H7 (cell line): ENCODE measurements at regions not wholly inside any gene's neighbourhood (a gene's known extent, or its start where the extent isn't known, plus 50 kb on each side); places are given as distances from the start of the nearest gene placed in this dataset.
A peak's percentile ranks its signal among the peaks of the same experiment; 100 is the strongest.
"Not testable (repeated sequence)": the region's sequence is repeated elsewhere in the genome, so short reads cannot be mapped to it uniquely, and the experiment has no call there.

Experiments used
- DNase-seq: peaks from one replicate; pipeline ENCODE4 v3.0.0; 2012
- H3K27me3 ChIP-seq: 2 replicates; pipeline ENCODE4 v1.6.0; 2011; ENCODE audit warnings: mild to moderate bottlenecking, low read length; ENCODE audit not compliant: control insufficient read depth, insufficient read depth
- H3K36me3 ChIP-seq: replicated peaks from 2 replicates; pipeline ENCODE4 v1.5.1; 2011; ENCODE audit warnings: low read length; ENCODE audit not compliant: control insufficient read depth, insufficient read depth
- H3K4me3 ChIP-seq: 2 replicates; pipeline ENCODE4 v1.5.1; 2011; ENCODE audit warnings: low read depth, mild to moderate bottlenecking, control low read depth, low read length, moderate library complexity; ENCODE audit not compliant: insufficient read depth

DNA sequence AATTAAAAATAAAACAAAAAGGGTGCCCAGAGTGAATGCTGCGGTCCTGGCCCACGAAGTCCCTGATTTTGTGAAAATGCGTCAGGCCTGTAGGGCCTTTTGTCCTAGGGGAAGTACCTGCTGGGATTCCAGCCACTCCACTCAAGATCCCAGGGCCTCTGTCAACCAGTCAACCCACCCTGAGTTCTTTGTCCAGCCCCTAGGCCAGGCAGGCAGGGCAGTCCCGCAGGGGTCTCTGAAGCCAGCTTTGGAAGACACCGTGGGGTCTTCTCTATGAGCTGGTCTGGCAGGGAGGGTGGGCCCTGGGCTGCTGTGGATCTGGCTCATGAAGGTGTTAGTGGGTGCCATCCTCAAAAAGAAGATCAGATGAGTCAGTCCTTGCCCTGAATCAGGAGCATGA is 452.5 kb upstream of the MKI67 start:
- H3K4me3 ChIP-seq = no peak overlapping the region
- no peak for DNase-seq
- peaks cover 3% of the 10 kb centered on the region; the same call in 1 of the 2 replicates for H3K27me3 ChIP-seq
- H3K36me3 ChIP-seq = no peaks in the 10 kb centered on the region

DNA sequence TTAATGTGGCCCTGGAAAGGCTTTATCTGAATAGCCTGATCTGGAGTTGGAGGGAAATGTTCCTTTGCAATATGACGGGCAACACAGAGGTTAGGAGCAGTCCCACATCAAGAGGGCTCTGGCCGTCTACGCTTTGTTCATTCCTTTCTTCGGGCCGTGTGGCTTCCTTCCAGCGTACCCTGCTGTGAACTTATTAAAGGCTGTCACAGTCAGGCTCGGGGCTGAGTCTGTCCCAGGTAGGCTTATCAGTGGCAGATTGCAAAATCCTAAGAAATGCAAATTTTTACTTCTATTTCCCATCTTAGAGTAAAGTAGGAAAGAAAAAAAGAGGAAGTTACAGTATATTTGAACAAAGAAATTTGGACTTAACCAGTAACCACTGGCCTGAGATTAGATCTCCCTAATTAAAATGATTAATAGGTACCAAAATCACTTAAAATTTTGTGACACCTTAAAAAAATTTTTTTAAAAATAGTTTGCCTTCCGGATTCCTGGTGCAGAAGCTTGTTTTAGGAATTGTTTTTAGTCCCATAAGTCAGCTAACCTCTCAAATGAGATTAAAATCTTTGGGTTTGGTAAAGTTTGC is 453.1 kb upstream of the MKI67 start:
- Histone ChIP-seq H3K4me3 (no peak overlapping the region), H3K27me3 (peaks cover 3% of the 10 kb centered on the region; the same call in 1 of the 2 replicates), H3K36me3 (no peaks in the 10 kb centered on the region)
- peak; percentile 38 for DNase-seq

DNA sequence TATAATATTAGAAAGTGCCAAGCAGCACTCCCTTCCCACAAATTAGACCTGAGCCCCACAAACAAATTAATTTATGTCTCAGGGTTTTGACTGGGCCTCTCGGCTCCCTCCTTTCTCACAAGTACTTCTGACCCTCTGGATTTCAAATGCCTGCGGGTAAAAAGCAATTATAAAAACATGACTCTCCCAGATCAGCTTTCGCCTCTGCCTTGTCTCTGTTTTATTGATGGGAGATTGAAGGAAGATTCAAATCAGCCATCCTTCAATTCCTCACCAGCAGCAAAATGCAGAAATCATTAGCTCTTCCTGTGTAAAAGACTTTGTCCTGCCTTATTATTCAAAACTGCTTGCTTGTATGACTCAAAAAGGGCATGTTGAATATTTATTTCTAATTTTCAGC is 453.7 kb upstream of the MKI67 start:
- H3K4me3 ChIP-seq = no peak overlapping the region
- H3K36me3 ChIP-seq = no peaks in the 10 kb centered on the region
- peaks cover 3% of the 10 kb centered on the region; the same call in 1 of the 2 replicates for H3K27me3 ChIP-seq
- peak; percentile 26 for DNase-seq

DNA sequence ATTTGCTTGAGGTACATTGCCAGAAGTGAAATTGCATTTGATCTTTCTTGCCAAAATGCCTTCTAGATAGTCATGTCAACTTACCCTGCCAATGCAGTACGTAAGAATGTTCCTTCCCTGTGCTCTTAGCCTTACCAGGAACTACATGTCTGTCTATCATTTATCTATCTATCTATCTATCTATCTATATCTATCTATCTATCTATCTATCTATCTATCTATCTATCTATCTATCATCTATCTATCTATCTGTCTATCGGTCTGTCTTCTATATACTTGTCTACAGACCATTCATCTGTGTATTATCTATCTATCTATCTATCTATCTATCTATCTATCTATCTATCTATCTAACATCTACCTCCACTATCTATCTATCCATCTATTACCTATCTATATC is 456.9 kb upstream of the MKI67 start:
- H3K36me3 ChIP-seq, H3K4me3 ChIP-seq, H3K27me3 ChIP-seq, DNase-seq: not testable (repeated sequence)

DNA sequence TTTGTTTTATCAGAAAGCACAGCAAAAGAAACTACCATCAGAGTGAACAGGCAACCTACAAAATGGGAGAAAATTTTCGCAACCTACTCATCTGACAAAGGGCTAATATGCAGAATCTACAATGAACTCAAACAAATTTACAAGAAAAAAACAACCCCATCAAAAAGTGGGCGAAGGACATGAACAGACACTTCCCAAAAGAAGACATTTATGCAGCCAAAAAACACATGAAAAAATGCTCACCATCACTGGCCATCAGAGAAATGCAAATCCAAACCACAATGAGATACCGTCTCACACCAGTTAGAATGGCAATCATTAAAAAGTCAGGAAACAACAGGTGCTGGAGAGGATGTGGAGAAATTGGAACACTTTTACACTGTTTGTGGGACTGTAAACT is 460.4 kb upstream of the MKI67 start:
- H3K36me3 ChIP-seq, H3K27me3 ChIP-seq, H3K4me3 ChIP-seq, DNase-seq: not testable (repeated sequence)

DNA sequence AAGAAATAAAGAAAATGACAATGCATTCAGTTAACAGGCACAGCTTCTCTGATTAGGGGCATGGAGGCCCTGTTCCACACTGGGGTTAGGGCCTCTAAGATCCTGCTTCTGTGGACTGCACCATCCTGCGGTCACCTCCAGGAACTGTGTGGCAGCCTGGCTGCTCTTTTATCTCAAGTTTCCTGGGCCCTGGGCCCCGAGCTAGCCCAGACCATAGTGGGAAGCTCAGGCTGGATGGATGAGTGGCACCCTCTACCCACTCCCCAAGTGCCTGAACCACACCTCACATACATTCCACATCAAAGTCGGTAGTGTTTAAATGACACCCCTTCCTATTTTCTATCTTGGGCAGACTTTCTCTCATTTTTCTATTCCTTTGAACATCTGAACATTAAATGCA is 461.5 kb upstream of the MKI67 start:
- H3K4me3 ChIP-seq = no peak overlapping the region
- H3K36me3 ChIP-seq = no peaks in the 10 kb centered on the region
- no peak for DNase-seq
- no peaks in the 10 kb centered on the region for H3K27me3 ChIP-seq

DNA sequence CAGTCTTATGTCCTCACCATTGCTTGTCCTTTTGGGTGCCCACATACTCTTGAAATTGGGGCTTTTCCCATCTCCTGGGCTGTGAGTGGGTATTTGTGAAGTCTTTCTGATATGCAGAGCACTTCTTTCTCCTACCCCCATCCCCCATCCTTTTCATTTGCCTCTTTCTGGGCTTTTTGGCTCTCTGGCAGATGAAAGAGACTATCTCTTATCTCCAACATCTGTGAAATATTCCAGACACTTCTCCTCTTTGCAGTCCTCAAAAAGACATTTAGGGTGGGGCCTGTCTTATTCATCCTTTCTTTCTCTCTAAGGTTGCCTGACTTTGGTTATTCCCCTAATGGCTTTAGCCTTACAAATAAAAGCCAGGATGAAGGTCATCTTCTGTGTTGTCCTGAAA is 462.2 kb upstream of the MKI67 start:
- Histone ChIP-seq H3K4me3 (no peak overlapping the region), H3K36me3 (no peaks in the 10 kb centered on the region), H3K27me3 (no peaks in the 10 kb centered on the region)
- DNase-seq = no peak

DNA sequence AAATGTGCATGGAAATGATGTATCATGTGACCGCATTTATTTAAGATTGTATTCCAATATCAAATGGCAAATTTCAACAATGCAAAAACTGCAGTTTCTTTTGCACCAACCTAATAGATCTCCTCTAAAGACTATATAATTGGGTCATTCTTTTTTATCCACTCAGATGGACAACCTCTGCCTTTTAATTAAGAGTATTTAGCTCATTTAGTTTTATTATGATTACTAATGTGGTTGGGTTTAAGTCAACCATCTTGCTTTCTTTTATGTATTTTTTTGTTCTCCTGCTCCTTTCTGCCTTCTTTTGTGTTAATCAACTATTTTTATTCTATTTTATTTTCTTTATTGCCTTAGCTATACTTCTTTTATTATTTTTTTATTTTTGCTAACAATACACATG is 468.5 kb upstream of the MKI67 start:
- Histone ChIP-seq H3K27me3 (no peaks in the 10 kb centered on the region), H3K36me3 (no peaks in the 10 kb centered on the region), H3K4me3 (no peak overlapping the region)
- no peak for DNase-seq

DNA sequence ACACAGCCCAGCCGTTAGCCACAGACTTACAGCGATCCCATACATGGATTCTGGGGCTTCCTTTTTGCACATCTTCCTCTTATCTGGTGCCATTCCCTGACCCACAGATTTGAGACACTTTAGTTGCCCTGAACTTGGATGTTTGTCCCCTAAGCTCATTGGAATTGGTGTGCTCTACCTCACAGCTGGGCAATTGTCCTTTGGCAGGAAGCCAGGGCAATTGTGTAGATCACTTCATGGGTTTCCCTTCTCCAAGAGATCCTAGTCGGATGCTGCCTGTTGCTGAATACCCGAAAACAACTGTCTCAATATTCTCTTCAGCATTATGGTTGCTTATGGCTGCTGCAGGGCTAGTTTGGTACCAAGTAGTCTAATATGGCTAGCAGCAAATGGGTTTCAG is 470.7 kb upstream of the MKI67 start:
- Histone ChIP-seq H3K36me3 (no peaks in the 10 kb centered on the region), H3K4me3 (no peak overlapping the region), H3K27me3 (no peaks in the 10 kb centered on the region)
- no peak for DNase-seq

DNA sequence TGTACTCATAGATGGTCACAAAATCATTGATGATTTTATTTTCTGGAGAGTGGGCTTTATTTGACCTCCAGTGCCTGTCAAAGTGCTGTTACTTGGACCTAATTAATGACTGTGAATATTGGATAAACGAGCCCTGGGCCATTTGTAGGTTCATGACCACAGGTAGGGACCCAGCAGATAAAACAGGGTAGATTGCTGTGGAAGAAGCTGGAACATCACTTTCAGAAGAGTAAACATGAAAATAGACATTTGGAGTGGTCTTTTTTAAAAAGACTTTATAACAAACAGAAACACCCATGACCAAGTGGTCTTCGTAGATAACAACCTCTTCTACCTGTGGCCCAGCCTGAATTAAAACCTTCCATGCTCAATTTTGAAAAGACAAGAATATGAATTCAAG is 472.8 kb upstream of the MKI67 start:
- Histone ChIP-seq H3K36me3 (no peaks in the 10 kb centered on the region), H3K27me3 (no peaks in the 10 kb centered on the region), H3K4me3 (no peak overlapping the region)
- DNase-seq = no peak

DNA sequence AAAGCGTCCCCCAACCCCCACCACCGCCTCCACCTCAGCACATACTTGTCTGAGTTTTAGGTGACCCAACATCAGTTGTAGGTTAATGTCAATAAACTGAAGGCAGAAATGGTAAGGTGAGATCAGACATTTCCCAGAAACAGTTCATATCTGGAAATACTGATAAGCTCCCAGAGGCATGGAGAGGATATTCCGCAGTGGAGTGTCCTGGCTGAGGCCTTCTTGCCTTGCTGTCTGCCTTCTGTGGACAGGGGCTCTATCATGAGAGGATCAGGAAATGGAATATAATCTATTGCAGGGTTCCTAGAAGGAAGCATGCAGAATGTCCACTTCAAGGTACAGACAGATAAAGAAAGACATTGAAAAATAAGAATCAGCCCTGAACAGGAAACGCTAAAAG is 473.3 kb upstream of the MKI67 start:
- no peak for DNase-seq

DNA sequence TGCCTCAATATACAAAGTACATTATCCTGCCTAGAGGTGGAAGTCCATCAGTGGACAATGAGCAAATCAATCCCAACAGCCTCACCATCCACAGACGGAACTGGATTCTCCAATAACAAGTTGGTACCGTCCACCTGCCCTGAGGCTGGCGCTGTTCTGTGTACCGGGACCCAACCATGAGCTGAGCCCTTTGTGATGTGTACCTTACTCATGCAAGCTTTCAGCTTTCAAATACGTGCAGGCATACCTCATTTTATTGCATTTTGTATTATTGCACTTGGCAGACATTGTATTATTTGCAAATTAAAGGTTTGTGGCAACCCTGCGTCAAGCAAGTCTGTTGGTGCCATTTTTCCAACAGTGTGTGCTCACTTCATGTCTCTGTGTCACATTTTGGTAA is 476.0 kb upstream of the MKI67 start:
- H3K27me3 ChIP-seq = no peaks in the 10 kb centered on the region
- DNase-seq = no peak
- no peak overlapping the region for H3K4me3 ChIP-seq
- H3K36me3 ChIP-seq = no peaks in the 10 kb centered on the region

More for the DNA sequence above, 473.3 kb upstream of the MKI67 start:
- Histone ChIP-seq H3K36me3 (no peaks in the 10 kb centered on the region), H3K4me3 (no peak overlapping the region), H3K27me3 (no peaks in the 10 kb centered on the region)

DNA sequence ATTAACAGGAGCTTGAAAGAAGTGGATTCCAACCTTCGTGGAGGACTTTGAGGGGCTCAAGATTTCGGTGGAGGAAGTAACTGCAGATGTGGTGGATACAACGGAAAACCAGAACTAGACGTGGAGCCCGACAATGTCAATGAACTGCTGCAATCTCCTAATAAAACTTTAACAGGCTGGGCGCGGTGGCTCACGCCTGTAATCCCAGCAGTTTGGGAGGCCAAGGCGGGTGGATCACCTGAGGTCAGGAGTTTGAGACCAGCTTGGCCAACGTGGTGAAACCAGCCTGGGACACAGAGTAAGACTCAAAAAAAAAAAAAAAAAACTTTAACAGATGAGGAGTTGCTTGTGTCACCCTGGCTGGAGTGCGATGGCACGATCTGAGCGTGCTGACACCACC is 477.8 kb upstream of the MKI67 start:
- no peaks in the 10 kb centered on the region for H3K27me3 ChIP-seq
- no peaks in the 10 kb centered on the region for H3K36me3 ChIP-seq
- no peak for DNase-seq
- H3K4me3 ChIP-seq = no peak overlapping the region

DNA sequence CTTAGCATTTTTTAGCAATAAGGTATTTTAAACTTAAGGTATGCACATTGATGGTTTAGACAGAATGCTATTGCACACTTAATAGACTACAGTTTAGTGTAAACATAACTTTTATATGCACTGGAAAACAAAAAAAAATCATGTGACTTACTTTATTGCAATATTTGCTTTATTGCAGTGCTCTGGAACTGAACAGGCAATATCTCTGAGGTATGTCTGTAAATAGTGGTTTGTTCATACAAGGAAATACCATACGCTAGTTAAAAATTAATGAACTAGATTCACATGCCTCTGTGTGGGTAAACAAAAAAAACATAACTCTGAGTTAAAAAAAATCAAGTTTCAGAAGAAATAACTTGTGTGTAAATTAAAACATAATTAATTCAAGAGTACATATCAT is 479.0 kb upstream of the MKI67 start:
- no peak overlapping the region for H3K4me3 ChIP-seq
- no peak for DNase-seq
- no peaks in the 10 kb centered on the region for H3K27me3 ChIP-seq

DNA sequence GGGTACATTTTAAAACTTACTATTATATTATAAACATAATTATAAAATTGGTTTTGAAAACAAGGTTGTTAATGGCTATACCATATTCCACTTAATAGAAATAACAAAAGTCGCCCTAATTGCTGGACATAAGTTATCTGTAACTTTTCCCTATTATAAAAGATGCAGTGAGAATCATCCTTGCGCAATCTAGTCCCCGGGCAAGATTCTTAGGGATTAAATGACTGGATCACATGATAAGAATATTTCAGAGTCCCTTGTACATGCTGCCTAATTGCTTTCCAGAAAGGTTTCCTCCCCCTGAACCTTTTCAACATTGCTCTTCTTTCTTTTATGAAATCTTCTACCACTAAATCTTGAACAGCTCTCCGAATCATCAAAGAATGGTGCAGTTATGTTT is 479.8 kb upstream of the MKI67 start:
- no peaks in the 10 kb centered on the region for H3K27me3 ChIP-seq
- DNase-seq = no peak
- H3K4me3 ChIP-seq = no peak overlapping the region
- H3K36me3 ChIP-seq = no peaks in the 10 kb centered on the region

More for the DNA sequence above, 479.0 kb upstream of the MKI67 start:
- H3K36me3 ChIP-seq = no peaks in the 10 kb centered on the region

DNA sequence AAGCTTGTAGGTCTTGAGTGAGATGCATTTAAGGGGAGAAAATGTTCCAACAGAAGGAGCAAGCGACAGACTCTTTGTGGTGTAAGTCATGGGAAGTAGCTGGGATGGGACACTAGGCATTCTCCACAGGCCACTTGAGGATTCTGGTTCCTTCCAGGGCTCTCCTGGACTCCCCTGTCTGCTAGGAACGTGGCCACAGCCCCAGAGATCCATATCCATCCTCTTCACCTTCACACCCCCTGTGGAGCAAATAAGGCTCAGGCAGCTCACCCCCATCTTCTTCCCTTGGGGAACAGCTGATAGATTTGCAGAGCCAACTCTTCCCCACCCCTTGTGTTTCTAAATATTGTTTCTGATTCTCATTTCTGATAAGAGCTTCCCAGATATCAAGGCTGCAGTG is 482.6 kb upstream of the MKI67 start:
- H3K36me3 ChIP-seq = no peaks in the 10 kb centered on the region
- no peaks in the 10 kb centered on the region for H3K27me3 ChIP-seq
- DNase-seq = no peak
- no peak overlapping the region for H3K4me3 ChIP-seq
